Gastrocnemius medialis (tissue), 4 donors: ENCODE measurements at regions not wholly inside any gene's neighbourhood (a gene's known extent, or its start where the extent isn't known, plus 50 kb on each side); places are given as distances from the start of the nearest gene placed in this dataset.

Experiments used
- POLR2A ChIP-seq, 2 donors: fragments of 450-650 bp; IDR thresholded peaks; one replicate each; pipeline ENCODE4 v1.6.1; 2017; ENCODE audit warnings: antibody characterized with exemption in 2 of 2, mild to moderate bottlenecking in 2 of 2, moderate library complexity in 2 of 2
- TF ChIP-seq, protein P1 (sequence below), 5 experiments: fragments of 450-650 bp in 3 of 5; fragments of 200-600 bp in 2 of 5; sonication (generic) in 2 of 5; IDR thresholded peaks in 4 of 5; conservative IDR thresholded peaks in 1 of 5; 1 replicate in 4 of 5; 2 replicates in 1 of 5; pipeline ENCODE4 v1.5.1; 2016 to 2019; ENCODE audit warnings: antibody characterized with exemption in 5 of 5, mild to moderate bottlenecking in 3 of 5, moderate library complexity in 3 of 5

- TF ChIP-seq, protein P1, sequence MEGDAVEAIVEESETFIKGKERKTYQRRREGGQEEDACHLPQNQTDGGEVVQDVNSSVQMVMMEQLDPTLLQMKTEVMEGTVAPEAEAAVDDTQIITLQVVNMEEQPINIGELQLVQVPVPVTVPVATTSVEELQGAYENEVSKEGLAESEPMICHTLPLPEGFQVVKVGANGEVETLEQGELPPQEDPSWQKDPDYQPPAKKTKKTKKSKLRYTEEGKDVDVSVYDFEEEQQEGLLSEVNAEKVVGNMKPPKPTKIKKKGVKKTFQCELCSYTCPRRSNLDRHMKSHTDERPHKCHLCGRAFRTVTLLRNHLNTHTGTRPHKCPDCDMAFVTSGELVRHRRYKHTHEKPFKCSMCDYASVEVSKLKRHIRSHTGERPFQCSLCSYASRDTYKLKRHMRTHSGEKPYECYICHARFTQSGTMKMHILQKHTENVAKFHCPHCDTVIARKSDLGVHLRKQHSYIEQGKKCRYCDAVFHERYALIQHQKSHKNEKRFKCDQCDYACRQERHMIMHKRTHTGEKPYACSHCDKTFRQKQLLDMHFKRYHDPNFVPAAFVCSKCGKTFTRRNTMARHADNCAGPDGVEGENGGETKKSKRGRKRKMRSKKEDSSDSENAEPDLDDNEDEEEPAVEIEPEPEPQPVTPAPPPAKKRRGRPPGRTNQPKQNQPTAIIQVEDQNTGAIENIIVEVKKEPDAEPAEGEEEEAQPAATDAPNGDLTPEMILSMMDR (IDR thresholded peaks at IDR 0.05 in 4 of 5, conservative IDR thresholded peaks at IDR 0.05 in 1 of 5), result no peak
- TF ChIP-seq POLR2A (IDR thresholded peaks at IDR 0.05), result no peak
Observed at GRCh38 chr4:58214376-58214775, 1104.2 kb upstream of the IGFBP7 start.
